ENCODE measurements at regions not wholly inside any gene's neighbourhood (a gene's known extent, or its start where the extent isn't known, plus 50 kb on each side); places are given as distances from the start of the nearest gene placed in this dataset.
"Not testable (repeated sequence)": the region's sequence is repeated elsewhere in the genome, so short reads cannot be mapped to it uniquely, and the experiment has no call there.

- H2AK5ac ChIP-seq (ENCODE audit: low read length); H3K4me1 ChIP-seq (ENCODE audit: control insufficient read depth in 1 of 2, insufficient read depth in 2 of 2, low read length in 2 of 2); H3K4me3 ChIP-seq (ENCODE audit: low read depth, low read length); H3K79me1 ChIP-seq (ENCODE audit: low read length); H2BK120ac ChIP-seq (ENCODE audit: insufficient read depth, low read length, poor library complexity); DNase-seq; H2BK5ac ChIP-seq (ENCODE audit: low read depth, low read length, poor library complexity); H2BK12ac ChIP-seq (ENCODE audit: low read length); H3K14ac ChIP-seq (ENCODE audit: low read length); H4K12ac ChIP-seq (ENCODE audit: low read depth, low read length); H3K79me2 ChIP-seq (ENCODE audit: control insufficient read depth, insufficient read depth, low read length, poor library complexity); H3K9ac ChIP-seq (ENCODE audit: low read length); H3K4me2 ChIP-seq (ENCODE audit: low read length); H4K91ac ChIP-seq (ENCODE audit: low read depth, low read length); H3K18ac ChIP-seq (ENCODE audit: low read length); H3K27ac ChIP-seq (ENCODE audit: low read depth, low read length); H3K23ac ChIP-seq (ENCODE audit: low read length); H2AFZ ChIP-seq (ENCODE audit: insufficient read depth, low read length, poor library complexity); H4K8ac ChIP-seq (ENCODE audit: low read depth, low read length); H3K4ac ChIP-seq (ENCODE audit: low read depth, low read length); H3K36me3 ChIP-seq (ENCODE audit: control insufficient read depth in 1 of 2, insufficient read depth in 2 of 2, low read length in 2 of 2); H3K9me3 ChIP-seq (ENCODE audit: insufficient read depth, low read depth, low read length); H3K27me3 ChIP-seq (ENCODE audit: insufficient read depth, low read length): not testable (repeated sequence)
- WGBS (ENCODE audit: extremely low coverage, insufficient coverage, insufficient read length) = no CpG with 5 or more reads among the region's 5 CpGs
Observed at GRCh38 chr2:185988907-185989306, 250.3 kb downstream of the FSIP2 start.

GRCh38 chr2:185990861-185991525, 252.4 kb downstream of the FSIP2 start:
- no peak overlapping the region for H3K4me3 ChIP-seq (ENCODE audit: low read depth, low read length)
- H3K9ac ChIP-seq (ENCODE audit: low read length) = no peak overlapping the region
- no peaks in the 10 kb centered on the region for H3K79me2 ChIP-seq (ENCODE audit: control insufficient read depth, insufficient read depth, low read length, poor library complexity)
- no peaks in the 10 kb centered on the region for H3K9me3 ChIP-seq (ENCODE audit: insufficient read depth, low read depth, low read length)
- no peak overlapping the region for H3K18ac ChIP-seq (ENCODE audit: low read length)
- H3K36me3 ChIP-seq (ENCODE audit: control insufficient read depth in 1 of 2, insufficient read depth in 2 of 2, low read length in 2 of 2) = no peaks in the 10 kb centered on the region
- no peak overlapping the region for H3K4me2 ChIP-seq (ENCODE audit: low read length)
- no peak overlapping the region for H3K27ac ChIP-seq (ENCODE audit: low read depth, low read length)
- H3K4me1 ChIP-seq (ENCODE audit: control insufficient read depth in 1 of 2, insufficient read depth in 2 of 2, low read length in 2 of 2) = peaks cover 0 to 2% of the 10 kb centered on the region in 2 experiments
- H2AK5ac ChIP-seq (ENCODE audit: low read length) = no peak overlapping the region
- H4K12ac ChIP-seq (ENCODE audit: low read depth, low read length) = no peak overlapping the region
- no peak overlapping the region for H4K91ac ChIP-seq (ENCODE audit: low read depth, low read length)
- no CpG with 5 or more reads among the region's 6 CpGs for WGBS (ENCODE audit: extremely low coverage, insufficient coverage, insufficient read length)
- no peak overlapping the region for H2BK12ac ChIP-seq (ENCODE audit: low read length)
- no peaks in the 10 kb centered on the region for H3K79me1 ChIP-seq (ENCODE audit: low read length)
- DNase-seq = peak in 1 of 2 donors; percentile 26
- no peak overlapping the region for H3K23ac ChIP-seq (ENCODE audit: low read length)
- H4K8ac ChIP-seq (ENCODE audit: low read depth, low read length) = no peak overlapping the region
- no peak overlapping the region for H3K14ac ChIP-seq (ENCODE audit: low read length)
- no peak overlapping the region for H2AFZ ChIP-seq (ENCODE audit: insufficient read depth, low read length, poor library complexity)
- no peak overlapping the region for H3K4ac ChIP-seq (ENCODE audit: low read depth, low read length)
- H2BK5ac ChIP-seq (ENCODE audit: low read depth, low read length, poor library complexity) = no peak overlapping the region
- no peaks in the 10 kb centered on the region for H3K27me3 ChIP-seq (ENCODE audit: insufficient read depth, low read length)
- no peak overlapping the region for H2BK120ac ChIP-seq (ENCODE audit: insufficient read depth, low read length, poor library complexity)

- no peak overlapping the region for H3K27ac ChIP-seq (ENCODE audit: low read depth, low read length)
- no peak overlapping the region for H3K4me2 ChIP-seq (ENCODE audit: low read length)
- H3K79me1 ChIP-seq (ENCODE audit: low read length) = no peaks in the 10 kb centered on the region
- H4K12ac ChIP-seq (ENCODE audit: low read depth, low read length) = no peak overlapping the region
- H3K9me3 ChIP-seq (ENCODE audit: insufficient read depth, low read depth, low read length) = no peaks in the 10 kb centered on the region
- H2BK120ac ChIP-seq (ENCODE audit: insufficient read depth, low read length, poor library complexity) = no peak overlapping the region
- H4K8ac ChIP-seq (ENCODE audit: low read depth, low read length) = no peak overlapping the region
- no peak overlapping the region for H3K9ac ChIP-seq (ENCODE audit: low read length)
- no peak overlapping the region for H4K91ac ChIP-seq (ENCODE audit: low read depth, low read length)
- H3K4ac ChIP-seq (ENCODE audit: low read depth, low read length) = no peak overlapping the region
- no peak overlapping the region for H2BK12ac ChIP-seq (ENCODE audit: low read length)
- no peak overlapping the region for H3K4me3 ChIP-seq (ENCODE audit: low read depth, low read length)
- DNase-seq = peak in 1 of 2 donors; percentile 28
- no peak overlapping the region for H2AK5ac ChIP-seq (ENCODE audit: low read length)
- no peaks in the 10 kb centered on the region for H3K4me1 ChIP-seq (ENCODE audit: control insufficient read depth in 1 of 2, insufficient read depth in 2 of 2, low read length in 2 of 2)
- H3K18ac ChIP-seq (ENCODE audit: low read length) = no peak overlapping the region
- H3K14ac ChIP-seq (ENCODE audit: low read length) = no peak overlapping the region
- H2AFZ ChIP-seq (ENCODE audit: insufficient read depth, low read length, poor library complexity) = no peak overlapping the region
- H2BK5ac ChIP-seq (ENCODE audit: low read depth, low read length, poor library complexity) = no peak overlapping the region
- H3K36me3 ChIP-seq (ENCODE audit: control insufficient read depth in 1 of 2, insufficient read depth in 2 of 2, low read length in 2 of 2) = no peaks in the 10 kb centered on the region
- no peaks in the 10 kb centered on the region for H3K27me3 ChIP-seq (ENCODE audit: insufficient read depth, low read length)
- no peak overlapping the region for H3K23ac ChIP-seq (ENCODE audit: low read length)
- H3K79me2 ChIP-seq (ENCODE audit: control insufficient read depth, insufficient read depth, low read length, poor library complexity) = no peaks in the 10 kb centered on the region
- WGBS (ENCODE audit: extremely low coverage, insufficient coverage, insufficient read length) = no CpG with 5 or more reads among the region's 2 CpGs
Observed at GRCh38 chr2:185998562-185999070, 260.0 kb downstream of the FSIP2 start.

GRCh38 chr2:186009341-186009740, 270.7 kb downstream of the FSIP2 start:
- Histone ChIP-seq H2BK5ac (ENCODE audit: low read depth, low read length, poor library complexity) (no peak overlapping the region), H4K12ac (ENCODE audit: low read depth, low read length) (no peak overlapping the region), H3K4me3 (ENCODE audit: low read depth, low read length) (no peak overlapping the region), H3K14ac (ENCODE audit: low read length) (no peak overlapping the region), H2AK5ac (ENCODE audit: low read length) (no peak overlapping the region), H3K4ac (ENCODE audit: low read depth, low read length) (no peak overlapping the region), H2AFZ (ENCODE audit: insufficient read depth, low read length, poor library complexity) (no peak overlapping the region), H3K27ac (ENCODE audit: low read depth, low read length) (no peak overlapping the region), H3K23ac (ENCODE audit: low read length) (no peak overlapping the region), H3K79me1 (ENCODE audit: low read length) (no peaks in the 10 kb centered on the region), H3K18ac (ENCODE audit: low read length) (no peak overlapping the region), H2BK120ac (ENCODE audit: insufficient read depth, low read length, poor library complexity) (no peak overlapping the region), H4K91ac (ENCODE audit: low read depth, low read length) (no peak overlapping the region), H3K27me3 (ENCODE audit: insufficient read depth, low read length) (no peaks in the 10 kb centered on the region), H3K79me2 (ENCODE audit: control insufficient read depth, insufficient read depth, low read length, poor library complexity) (no peaks in the 10 kb centered on the region), H2BK12ac (ENCODE audit: low read length) (no peak overlapping the region), H3K36me3 (ENCODE audit: control insufficient read depth in 1 of 2, insufficient read depth in 2 of 2, low read length in 2 of 2) (no peaks in the 10 kb centered on the region), H3K9me3 (ENCODE audit: insufficient read depth, low read depth, low read length) (no peaks in the 10 kb centered on the region), H3K4me1 (ENCODE audit: control insufficient read depth in 1 of 2, insufficient read depth in 2 of 2, low read length in 2 of 2) (no peaks in the 10 kb centered on the region), H3K9ac (ENCODE audit: low read length) (no peak overlapping the region), H4K8ac (ENCODE audit: low read depth, low read length) (no peak overlapping the region), H3K4me2 (ENCODE audit: low read length) (no peak overlapping the region)
- WGBS (ENCODE audit: extremely low coverage, insufficient coverage, insufficient read length) = no CpG with 5 or more reads among the region's 2 CpGs
- DNase-seq = no peak
